Astrocyte (in vitro differentiated cells and primary cell): ENCODE measurements at regions not wholly inside any gene's neighbourhood (a gene's known extent, or its start where the extent isn't known, plus 50 kb on each side); places are given as distances from the start of the nearest gene placed in this dataset.

ENCODE experiments used
- DNase-seq: peaks from one replicate; pipeline ENCODE4 v3.0.0-alpha.2; 2010; ENCODE audit warnings: low read depth
- FAIRE-seq: peaks from 2 replicates; lab custom pipeline; 2011; peaks lifted over from hg19 to GRCh38; lab: Jason Lieb, UNC
- H2AFZ ChIP-seq: 2 replicates; pipeline ENCODE4 v1.6.0; 2012; ENCODE audit warnings: low read depth, low read length, inconsistent platforms
- H3K27ac ChIP-seq: 2 replicates; pipeline ENCODE4 v1.5.1; 2011; ENCODE audit warnings: low read depth, low read length, inconsistent platforms
- H3K27me3 ChIP-seq: 2 replicates; pipeline ENCODE4 v1.6.0; 2011; ENCODE audit warnings: low read length, inconsistent platforms; ENCODE audit not compliant: insufficient read depth
- H3K36me3 ChIP-seq: 2 replicates; pipeline ENCODE4 v1.5.1; 2011; ENCODE audit warnings: low read length, inconsistent platforms; ENCODE audit not compliant: insufficient read depth
- H3K4me1 ChIP-seq: 2 replicates; pipeline ENCODE4 v1.5.1; 2011; ENCODE audit warnings: low read length, inconsistent platforms; ENCODE audit not compliant: insufficient read depth
- H3K4me2 ChIP-seq: 2 replicates; pipeline ENCODE4 v1.6.0; 2012; ENCODE audit warnings: low read length, inconsistent platforms
- H3K4me3 ChIP-seq: 2 replicates; pipeline ENCODE4 v1.5.1; 2011; ENCODE audit warnings: low read depth, mild to moderate bottlenecking, low read length, inconsistent platforms; ENCODE audit not compliant: insufficient read depth
- H3K79me2 ChIP-seq: 2 replicates; pipeline ENCODE4 v1.6.0; 2012; ENCODE audit warnings: mild to moderate bottlenecking, low read length, inconsistent platforms; ENCODE audit not compliant: insufficient read depth
- H3K9ac ChIP-seq: 2 replicates; pipeline ENCODE4 v1.6.0; 2012; ENCODE audit warnings: mild to moderate bottlenecking, low read length, inconsistent platforms
- H3K9me3 ChIP-seq: 2 replicates; pipeline ENCODE4 v1.5.1; 2012; ENCODE audit warnings: low read depth, mild to moderate bottlenecking, low read length, inconsistent platforms; ENCODE audit not compliant: insufficient read depth
- H4K20me1 ChIP-seq: 2 replicates; pipeline ENCODE4 v1.6.0; 2012; ENCODE audit warnings: low read length, inconsistent platforms; ENCODE audit not compliant: insufficient read depth
- H3K27ac Mint-ChIP-seq: one replicate; pipeline ENCODE4 v1.8.0; 2021; ENCODE audit warnings: mild to moderate bottlenecking, mixed read lengths; ENCODE audit not compliant: unreplicated experiment
- H3K27me3 Mint-ChIP-seq: one replicate; pipeline ENCODE4 v1.8.0; 2021; ENCODE audit warnings: low read depth, mixed read lengths; ENCODE audit not compliant: unreplicated experiment
- H3K36me3 Mint-ChIP-seq: one replicate; pipeline ENCODE4 v1.8.0; 2021; ENCODE audit warnings: low read depth, mixed read lengths; ENCODE audit not compliant: unreplicated experiment
- H3K4me1 Mint-ChIP-seq: one replicate; pipeline ENCODE4 v1.8.0; 2021; ENCODE audit warnings: low read depth, mixed read lengths; ENCODE audit not compliant: unreplicated experiment
- H3K4me3 Mint-ChIP-seq: one replicate; pipeline ENCODE4 v1.8.0; 2021; ENCODE audit warnings: mild to moderate bottlenecking, moderate library complexity, mixed read lengths; ENCODE audit not compliant: unreplicated experiment
- H3K9me3 Mint-ChIP-seq: one replicate; pipeline ENCODE4 v1.8.0; 2021; ENCODE audit warnings: mild to moderate bottlenecking, mixed read lengths; ENCODE audit not compliant: unreplicated experiment
- CTCF ChIP-seq: IDR thresholded peaks from 2 replicates; pipeline ENCODE4 v1.5.1; 2011; ENCODE audit warnings: low read depth, mild to moderate bottlenecking, inconsistent platforms, low read length, moderate library complexity; ENCODE audit not compliant: insufficient read depth
- EZH2 ChIP-seq: IDR thresholded peaks from 2 replicates; pipeline ENCODE4 v1.6.1; 2012; ENCODE audit warnings: mild to moderate bottlenecking, low read length, inconsistent platforms; ENCODE audit not compliant: insufficient read depth

GRCh38 chr22:47331750-47332149 is 569.3 kb downstream of the TBC1D22A start:
- no peaks in the 10 kb centered on the region for H3K36me3 Mint-ChIP-seq
- TF ChIP-seq EZH2, result no peak
- no peak for TF ChIP-seq CTCF
- Histone ChIP-seq H3K27me3 (no peaks in the 10 kb centered on the region), H3K9ac (no peak overlapping the region), H3K4me2 (no peak overlapping the region), H3K27ac (no peak overlapping the region), H2AFZ (no peak overlapping the region), H3K9me3 (peaks cover 10% of the 10 kb centered on the region), H3K79me2 (no peaks in the 10 kb centered on the region), H3K4me3 (no peak overlapping the region), H3K36me3 (no peaks in the 10 kb centered on the region), H4K20me1 (no peaks in the 10 kb centered on the region), H3K4me1 (peaks cover 20% of the 10 kb centered on the region)
- DNase-seq (no peak), FAIRE-seq (no peak)
- H3K9me3 Mint-ChIP-seq, result peaks cover 41% of the 10 kb centered on the region
- H3K27ac Mint-ChIP-seq, result no peak overlapping the region
- no peaks in the 10 kb centered on the region for H3K27me3 Mint-ChIP-seq
- no peaks in the 10 kb centered on the region for H3K4me1 Mint-ChIP-seq
- H3K4me3 Mint-ChIP-seq, result no peak overlapping the region

- no peak overlapping the region for H3K27ac Mint-ChIP-seq
- no peaks in the 10 kb centered on the region for H3K79me2 ChIP-seq
- DNase-seq (no peak), FAIRE-seq (no peak)
- H3K9me3 Mint-ChIP-seq, result peaks cover 36% of the 10 kb centered on the region
- H3K36me3 ChIP-seq, result no peaks in the 10 kb centered on the region
- no peaks in the 10 kb centered on the region for H3K36me3 Mint-ChIP-seq
- H3K4me1 ChIP-seq, result peaks cover 18% of the 10 kb centered on the region
- H3K4me3 Mint-ChIP-seq, result no peak overlapping the region
- no peak overlapping the region for H2AFZ ChIP-seq
- no peak overlapping the region for H3K4me3 ChIP-seq
- no peak overlapping the region for H3K27ac ChIP-seq
- H4K20me1 ChIP-seq, result no peaks in the 10 kb centered on the region
- peaks cover 10% of the 10 kb centered on the region for H3K9me3 ChIP-seq
- H3K4me1 Mint-ChIP-seq, result no peaks in the 10 kb centered on the region
- H3K4me2 ChIP-seq, result peak overlapping the region; percentile 77
- no peak for TF ChIP-seq EZH2
- TF ChIP-seq CTCF, result no peak
- no peaks in the 10 kb centered on the region for H3K27me3 Mint-ChIP-seq
- H3K9ac ChIP-seq, result no peak overlapping the region
- H3K27me3 ChIP-seq, result no peaks in the 10 kb centered on the region
Measured at GRCh38 chr22:47329727-47330650, 567.5 kb downstream of the TBC1D22A start.
